ENCODE measurements at regions not wholly inside any gene's neighbourhood (a gene's known extent, or its start where the extent isn't known, plus 50 kb on each side); places are given as distances from the start of the nearest gene placed in this dataset.

GRCh38 chr13:24071423-24072075 lies 89.0 kb upstream of the SPATA13 start:
- Histone ChIP-seq H2AK5ac (ENCODE audit: insufficient read length, low read length) (no peak overlapping the region), H2AFZ (ENCODE audit: low read length) (no peak overlapping the region), H3K56ac (ENCODE audit: insufficient read length, low read depth, low read length) (no peak overlapping the region), H3K79me1 (ENCODE audit: insufficient read depth, low read depth, low read length, poor library complexity, severe bottlenecking) (no peaks in the 10 kb centered on the region), H3K9me3 (ENCODE audit: control insufficient read depth, low read depth, low read length) (no peaks in the 10 kb centered on the region), H3T11ph (ENCODE audit: low read length) (no peak overlapping the region), H2BK120ac (ENCODE audit: low read depth, low read length, poor library complexity, severe bottlenecking) (no peak overlapping the region), H3K23ac (ENCODE audit: insufficient read length, low read depth, low read length) (no peak overlapping the region), H3K4me1 (ENCODE audit: insufficient read depth, low read length) (peaks cover 6% of the 10 kb centered on the region; the same call in 1 of the 2 replicates), H2BK20ac (ENCODE audit: low read depth, low read length, poor library complexity, severe bottlenecking) (no peak overlapping the region), H2BK12ac (ENCODE audit: insufficient read length, low read depth, low read length) (no peak overlapping the region), H3K4me2 (ENCODE audit: insufficient read depth, insufficient read length, low read length) (no peak overlapping the region), H4K20me1 (ENCODE audit: control insufficient read depth, insufficient read depth, insufficient read length) (no peaks in the 10 kb centered on the region), H3K9ac (ENCODE audit: extremely low read depth, insufficient read length, low read length) (no peak overlapping the region), H2BK15ac (ENCODE audit: low read depth, low read length) (no peak overlapping the region), H3K23me2 (ENCODE audit: insufficient read length, low read depth, low read length, poor library complexity, severe bottlenecking) (no peaks in the 10 kb centered on the region), H3K4ac (ENCODE audit: low read depth, low read length) (no peak overlapping the region), H3K14ac (ENCODE audit: insufficient read depth, low read length) (no peak overlapping the region), H3K27ac (ENCODE audit: insufficient read length, low read depth, low read length) (no peak overlapping the region), H4K8ac (replicated peaks; ENCODE audit: insufficient read length, low read depth, low read length) (no peak overlapping the region), H3K79me2 (ENCODE audit: insufficient read depth, low read length) (no peaks in the 10 kb centered on the region), H4K5ac (ENCODE audit: insufficient read length, low read depth, low read length) (no peak overlapping the region), H2BK5ac (ENCODE audit: insufficient read length, low read length) (no peak overlapping the region), H3K27me3 (ENCODE audit: insufficient read depth, low read length) (no peaks in the 10 kb centered on the region), H3K18ac (ENCODE audit: insufficient read length, low read depth, low read length) (no peak overlapping the region), H4K91ac (ENCODE audit: insufficient read length, low read depth, low read length) (no peak overlapping the region)
- H3K9me3 Mint-ChIP-seq = no peaks in the 10 kb centered on the region
- peaks cover 17 to 18% of the 10 kb centered on the region in 2 experiments for H3K4me1 Mint-ChIP-seq
- no CpG with 5 or more reads among the region's 6 CpGs for WGBS (ENCODE audit: extremely low coverage, insufficient read length, low lambda C conversion rate)
- TF ChIP-seq CTCF (conservative IDR thresholded peaks at IDR 0.05) = no peak
- peaks cover 3% of the 10 kb centered on the region; the same call in 1 of the 2 replicates for H3K27me3 Mint-ChIP-seq (ENCODE audit: low read depth)
- no peak for DNase-seq
- no peaks in the 10 kb centered on the region for H3K36me3 Mint-ChIP-seq (ENCODE audit: insufficient read depth in 1 of 3, low read depth in 3 of 3)
- H3K27ac Mint-ChIP-seq = no peak overlapping the region; a peak in 1 of 7 replicates
- no peak overlapping the region for H3K4me3 Mint-ChIP-seq
